ENCODE measurements at regions not wholly inside any gene's neighbourhood (a gene's known extent, or its start where the extent isn't known, plus 50 kb on each side); places are given as distances from the start of the nearest gene placed in this dataset.

GRCh38 chr12:70157099-70157498 lies 86.1 kb upstream of the CNOT2 start:
- no peak for DNase-seq

DNA sequence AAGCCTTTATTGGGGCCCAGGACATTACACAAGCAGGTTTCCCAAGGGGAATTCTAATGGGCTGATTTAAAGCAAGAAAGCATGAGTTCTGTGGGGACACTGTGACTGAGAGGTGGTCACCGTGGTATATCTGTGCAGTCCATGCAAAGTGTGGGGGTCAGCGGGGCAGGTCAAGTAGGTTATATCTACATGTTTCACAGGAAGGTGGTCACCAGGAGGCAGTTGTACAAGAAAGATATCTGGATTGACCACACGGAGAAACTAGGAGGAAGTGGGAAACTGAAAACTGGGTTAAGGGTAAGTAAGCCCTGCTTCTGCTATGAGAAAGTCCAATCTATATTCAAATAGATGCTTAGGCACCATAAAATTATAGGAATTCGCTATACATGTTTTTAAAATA lies 77.8 kb upstream of the CNOT2 start:
- no peak for DNase-seq

GRCh38 chr12:70176290-70176689 lies 66.9 kb upstream of the CNOT2 start:
- no peak for DNase-seq

DNA sequence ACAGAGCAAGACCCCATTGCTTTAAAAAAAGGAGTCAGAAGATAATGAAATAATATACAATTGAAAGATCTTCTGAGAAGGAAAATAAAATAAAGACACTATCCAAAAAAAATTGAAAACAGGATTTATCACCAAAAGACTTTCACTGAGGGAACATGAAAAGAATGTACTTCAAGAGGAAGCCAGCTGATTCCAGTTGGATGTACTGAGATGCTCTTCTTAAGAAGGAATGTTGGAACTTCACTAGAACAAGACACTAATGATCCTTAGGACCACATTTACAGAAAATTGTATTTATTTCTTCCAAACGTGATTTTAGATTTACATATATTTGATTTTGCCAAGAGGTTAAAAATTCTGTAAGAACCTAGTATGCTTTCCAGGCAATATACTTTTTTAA lies 65.6 kb upstream of the CNOT2 start:
- DNase-seq = no peak

DNA sequence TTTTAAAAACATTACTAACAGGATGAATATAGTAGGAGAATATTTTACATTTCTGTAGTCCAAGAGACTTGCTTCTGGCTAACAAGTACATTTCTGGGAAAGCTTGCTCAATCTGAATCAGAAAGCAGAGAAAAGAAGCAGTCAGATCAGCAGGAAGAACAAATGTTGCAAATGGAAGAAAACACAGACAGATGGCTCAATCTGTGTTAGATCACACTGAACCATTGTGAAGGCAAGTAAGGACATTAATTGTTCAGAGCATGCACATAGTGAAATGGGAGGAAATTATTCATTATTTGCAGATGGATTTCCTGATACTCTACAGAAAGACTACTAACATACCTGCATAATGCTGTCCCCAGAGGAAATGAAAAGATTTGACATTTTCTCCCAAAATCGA lies 65.2 kb upstream of the CNOT2 start:
- DNase-seq = peak; percentile 48

GRCh38 chr12:70180130-70180529 lies 63.1 kb upstream of the CNOT2 start:
- DNase-seq = peak; percentile 76

DNA sequence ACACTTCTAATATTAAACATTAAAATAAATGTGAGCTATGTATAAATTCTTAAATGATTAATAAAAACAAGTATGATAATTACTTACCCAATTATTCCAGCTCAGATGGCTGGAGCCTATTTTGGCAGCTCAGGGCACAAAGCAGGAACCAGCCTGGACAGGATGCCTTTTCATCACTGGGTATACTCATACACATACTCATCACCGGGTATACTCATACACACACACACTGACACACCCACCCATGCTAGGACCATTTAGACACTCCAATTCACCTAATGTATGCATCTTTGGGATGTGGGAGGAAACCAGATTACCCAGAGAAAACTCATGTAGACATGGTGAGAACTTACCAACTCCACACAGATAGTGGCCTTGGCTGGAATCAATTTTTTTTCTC lies 57.9 kb upstream of the CNOT2 start:
- no peak for DNase-seq

GRCh38 chr12:70186436-70186835 lies 56.8 kb upstream of the CNOT2 start:
- no peak for DNase-seq

DNA sequence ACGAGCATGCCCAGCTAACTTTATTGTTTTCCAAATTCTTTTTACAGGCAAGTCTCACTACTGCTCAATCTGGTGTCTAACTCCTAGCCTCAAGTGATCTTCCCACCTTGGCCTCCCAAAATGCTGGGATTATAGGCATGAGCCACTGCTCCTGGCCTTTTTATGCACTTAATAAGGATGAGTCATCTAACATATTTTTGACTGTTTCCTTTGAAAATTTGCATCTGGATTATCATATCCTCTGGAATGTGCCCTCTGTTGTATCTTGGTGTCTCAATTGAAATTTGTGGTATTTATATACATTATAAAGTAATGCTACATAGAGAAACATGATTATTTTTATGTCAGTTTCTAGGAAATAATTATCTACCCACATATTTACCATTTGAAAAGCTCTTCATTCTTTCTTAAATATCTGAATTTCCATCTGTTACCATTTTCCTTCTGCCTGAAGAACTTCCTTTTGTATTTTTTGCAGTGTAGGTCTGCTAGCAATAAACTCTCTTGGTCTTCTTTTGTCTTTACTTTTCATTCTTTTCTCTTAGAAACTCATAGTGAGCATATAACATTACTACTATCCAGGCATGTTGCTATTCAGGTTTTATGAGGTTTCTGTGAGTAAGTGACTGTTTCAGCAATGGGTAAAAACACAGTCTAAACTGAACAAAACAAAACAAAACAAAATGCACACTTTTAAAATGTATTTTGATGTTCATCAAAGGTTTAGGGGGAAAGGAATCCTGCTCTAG lies 52.8 kb upstream of the CNOT2 start:
- no peak for DNase-seq

Data from midbrain (tissue), 1 donor.